Neutrophil (primary cell): ENCODE measurements at regions not wholly inside any gene's neighbourhood (a gene's known extent, or its start where the extent isn't known, plus 50 kb on each side); places are given as distances from the start of the nearest gene placed in this dataset.

Source experiments
- H3K27ac ChIP-seq: fragments of 200-600 bp; sonication (generic); 2 replicates; pipeline ENCODE4 v1.5.1; 2016; ENCODE audit warnings: mild to moderate bottlenecking, moderate library complexity
- H3K27me3 ChIP-seq: fragments of 200-600 bp; sonication (generic); 2 replicates; pipeline ENCODE4 v1.6.0; 2016; ENCODE audit warnings: mild to moderate bottlenecking
- H3K36me3 ChIP-seq: fragments of 200-600 bp; sonication (generic); 2 replicates; pipeline ENCODE4 v1.5.1; 2017
- H3K4me1 ChIP-seq, 2 experiments: fragments of 200-600 bp in 1 of 2; sonication (generic) in 1 of 2; 1 replicate in 1 of 2; 2 replicates in 1 of 2; pipeline versions ENCODE4 v1.5.1 to v1.6.1; 2013 to 2016; ENCODE audit warnings: low read depth in 1 of 2, low read length in 1 of 2, mild to moderate bottlenecking in 1 of 2, moderate library complexity in 1 of 2; ENCODE audit not compliant: control insufficient read depth in 1 of 2, insufficient read depth in 1 of 2
- H3K4me3 ChIP-seq, 2 experiments: fragments of 200-600 bp in 1 of 2; sonication (generic) in 1 of 2; 1 replicate in 1 of 2; 2 replicates in 1 of 2; pipeline ENCODE4 v1.5.1; 2013 to 2016; ENCODE audit warnings: low read depth in 1 of 2, low read length in 1 of 2, mild to moderate bottlenecking in 1 of 2, moderate library complexity in 1 of 2
- H3K9me3 ChIP-seq: fragments of 200-600 bp; sonication (generic); 2 replicates; pipeline ENCODE4 v1.5.1; 2016
- CTCF ChIP-seq: fragments of 200-600 bp; sonication (generic); IDR thresholded peaks from 2 replicates; pipeline ENCODE4 v1.5.1; 2016; ENCODE audit warnings: antibody characterized with exemption

- H3K27ac ChIP-seq = no peak overlapping the region
- peaks cover 4% of the 10 kb centered on the region for H3K27me3 ChIP-seq
- H3K4me1 ChIP-seq = peaks cover 5 to 6% of the 10 kb centered on the region in 2 experiments
- H3K9me3 ChIP-seq = no peaks in the 10 kb centered on the region
- TF ChIP-seq CTCF = no peak
- H3K36me3 ChIP-seq = no peaks in the 10 kb centered on the region
- H3K4me3 ChIP-seq = no peak overlapping the region
These were observed 84.8 kb upstream of the LRIG1 start for GRCh38 chr3:66585520-66586095.

GRCh38 chr3:66586853-66587252, 86.0 kb upstream of the LRIG1 start:
- Histone ChIP-seq H3K9me3 (no peaks in the 10 kb centered on the region), H3K4me3 (no peak overlapping the region), H3K36me3 (no peaks in the 10 kb centered on the region), H3K27me3 (peaks cover 11% of the 10 kb centered on the region), H3K4me1 (peaks cover 5 to 6% of the 10 kb centered on the region in 2 experiments), H3K27ac (no peak overlapping the region)
- no peak for TF ChIP-seq CTCF

- Histone ChIP-seq H3K27me3 (peaks cover 23% of the 10 kb centered on the region), H3K36me3 (no peaks in the 10 kb centered on the region), H3K27ac (no peak overlapping the region), H3K9me3 (no peaks in the 10 kb centered on the region), H3K4me1 (peaks cover 5 to 6% of the 10 kb centered on the region in 2 experiments), H3K4me3 (no peak overlapping the region)
- no peak for TF ChIP-seq CTCF
These were observed 87.6 kb upstream of the LRIG1 start for GRCh38 chr3:66588340-66588847.

GRCh38 chr3:66592016-66592761, 91.4 kb upstream of the LRIG1 start:
- Histone ChIP-seq H3K27ac (no peak overlapping the region), H3K36me3 (no peaks in the 10 kb centered on the region), H3K9me3 (no peaks in the 10 kb centered on the region), H3K4me3 (no peak overlapping the region), H3K27me3 (peaks cover 34% of the 10 kb centered on the region), H3K4me1 (no peaks in the 10 kb centered on the region)
- TF ChIP-seq CTCF = no peak

- Histone ChIP-seq H3K27ac (no peak overlapping the region), H3K9me3 (no peaks in the 10 kb centered on the region), H3K27me3 (peaks cover 34% of the 10 kb centered on the region), H3K4me3 (no peak overlapping the region), H3K36me3 (no peaks in the 10 kb centered on the region), H3K4me1 (no peaks in the 10 kb centered on the region)
- no peak for TF ChIP-seq CTCF
These were observed 92.3 kb upstream of the LRIG1 start for GRCh38 chr3:66592927-66593625.
